ENCODE measurements at regions not wholly inside any gene's neighbourhood (a gene's known extent, or its start where the extent isn't known, plus 50 kb on each side); places are given as distances from the start of the nearest gene placed in this dataset.

- H3K9ac ChIP-seq (ENCODE audit: low read depth, low read length), result no peak overlapping the region
- peaks cover 3% of the 10 kb centered on the region; the same call in 1 of the 2 replicates for H3K9me3 ChIP-seq (ENCODE audit: control insufficient read depth, insufficient read depth, low read length)
- no peaks in the 10 kb centered on the region for H3K36me3 ChIP-seq (ENCODE audit: insufficient read depth, low read length)
- H3K4me1 ChIP-seq (ENCODE audit: insufficient read depth, low read length), result no peaks in the 10 kb centered on the region
Measured at GRCh38 chr11:43619863-43620505, 60.6 kb upstream of the HSD17B12 start.

- no peaks in the 10 kb centered on the region for H3K36me3 ChIP-seq (ENCODE audit: insufficient read depth, low read length)
- no peaks in the 10 kb centered on the region for H3K4me1 ChIP-seq (ENCODE audit: insufficient read depth, low read length)
- H3K9ac ChIP-seq (ENCODE audit: low read depth, low read length), result no peak overlapping the region
Measured at GRCh38 chr11:43626798-43627197, 53.7 kb upstream of the HSD17B12 start.

More at GRCh38 chr11:43626798-43627197, 53.7 kb upstream of the HSD17B12 start:
- H3K9me3 ChIP-seq (ENCODE audit: control insufficient read depth, insufficient read depth, low read length), result no peaks in the 10 kb centered on the region
